Fibroblast of skin of left biceps (primary cell): ENCODE measurements at regions not wholly inside any gene's neighbourhood (a gene's known extent, or its start where the extent isn't known, plus 50 kb on each side); places are given as distances from the start of the nearest gene placed in this dataset.
"Not testable (repeated sequence)": the region's sequence is repeated elsewhere in the genome, so short reads cannot be mapped to it uniquely, and the experiment has no call there.

Source experiments
- DNase-seq, 2 experiments: peaks; one replicate each; pipeline ENCODE4 v3.0.0-alpha.2; 2013; ENCODE audit warnings: low read depth in 2 of 2

DNA sequence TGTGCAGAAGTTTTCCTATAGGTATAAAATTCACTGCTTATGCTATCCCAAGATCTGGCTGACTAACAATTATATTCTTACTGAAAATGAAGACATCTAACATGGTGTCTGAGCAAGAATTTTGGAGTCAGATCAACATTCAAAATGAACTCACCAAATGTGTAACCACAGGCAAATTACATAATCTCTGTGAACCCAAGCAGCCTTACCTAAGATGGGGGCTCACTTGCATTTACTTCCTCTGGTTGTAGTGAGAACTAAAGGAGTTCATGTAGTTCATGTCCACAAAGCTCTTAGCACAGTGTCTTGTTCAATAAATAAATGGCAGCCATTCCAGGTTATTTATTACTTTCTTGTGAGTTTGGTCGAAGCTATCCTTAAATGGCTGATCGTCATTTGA lies 163.9 kb upstream of the LCORL start:
- DNase-seq, result no peak

DNA sequence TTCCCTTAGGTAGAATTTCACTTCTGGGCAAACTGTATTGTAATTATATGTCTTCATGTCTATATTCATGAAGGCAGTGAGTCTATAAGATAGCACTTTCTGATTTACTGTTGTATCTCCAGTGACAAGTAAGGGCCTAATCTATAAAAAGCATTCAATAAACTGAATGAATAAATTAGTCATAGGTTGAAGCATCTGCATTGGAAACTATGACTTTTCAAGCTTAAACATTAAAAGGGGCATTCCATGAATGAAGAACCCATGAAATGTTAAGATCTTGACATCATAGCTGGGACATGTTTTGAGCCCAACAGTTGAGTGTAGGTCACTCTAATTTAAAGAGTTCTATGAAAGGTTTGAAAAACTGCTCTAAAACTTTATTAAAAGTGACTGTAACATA lies 159.3 kb upstream of the LCORL start:
- DNase-seq, result no peak

DNA sequence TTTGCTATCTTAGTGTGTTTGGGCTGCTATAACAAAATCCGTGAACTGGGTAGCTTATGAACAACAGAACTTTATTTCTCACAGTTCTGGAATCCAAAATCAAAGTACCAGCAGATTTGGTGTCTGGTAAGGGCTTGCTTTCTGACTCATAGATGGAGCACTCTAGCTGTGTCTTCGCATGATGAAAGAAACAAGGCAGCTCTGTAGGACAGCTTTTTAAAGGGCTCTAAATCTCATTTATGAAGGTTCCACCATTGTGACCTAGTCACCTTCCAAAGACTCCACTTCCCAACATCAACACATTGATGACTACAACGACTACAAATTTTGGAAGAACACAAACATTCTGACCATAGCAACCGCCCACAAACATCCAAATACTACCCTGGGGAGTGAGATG lies 158.6 kb upstream of the LCORL start:
- no peak for DNase-seq

DNA sequence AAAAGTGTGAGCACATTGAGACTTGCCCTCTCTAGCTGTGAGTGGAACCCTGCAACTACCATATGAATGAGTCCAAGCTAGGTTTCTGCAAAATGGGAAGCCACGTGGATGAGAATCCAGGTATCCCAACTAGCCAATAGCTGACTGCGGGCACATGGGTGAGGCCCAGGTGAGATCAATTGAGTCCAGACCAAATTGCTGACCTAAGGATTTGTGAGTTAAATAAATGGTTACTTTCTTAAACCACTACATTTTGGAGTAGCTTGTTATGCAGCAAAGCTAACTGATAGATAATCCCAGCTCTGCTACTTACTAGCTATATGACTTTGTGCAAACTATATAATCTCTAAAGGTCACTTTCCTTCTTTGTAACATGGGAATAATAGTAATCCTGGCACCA lies 150.3 kb upstream of the LCORL start:
- DNase-seq, result no peak

DNA sequence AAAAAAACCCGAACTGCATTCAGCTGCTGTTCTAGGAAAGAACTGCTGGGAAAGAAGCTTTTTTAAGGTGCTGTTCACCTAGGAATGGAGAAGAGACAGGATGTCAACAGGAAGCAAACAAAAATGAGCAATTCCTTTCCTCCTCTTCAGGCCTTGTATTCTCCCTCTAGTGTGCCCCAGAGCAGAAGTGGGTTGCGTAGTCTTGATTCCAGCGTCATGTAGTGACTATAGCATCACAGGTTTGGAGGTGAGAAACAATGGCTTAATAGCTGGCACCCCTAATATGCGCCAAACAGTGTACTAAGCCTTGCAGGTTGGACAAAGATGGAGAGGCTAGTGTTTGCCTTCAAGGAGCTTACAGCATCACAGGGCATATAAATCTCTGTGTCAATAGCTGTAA lies 146.3 kb upstream of the LCORL start:
- no peak for DNase-seq

DNA sequence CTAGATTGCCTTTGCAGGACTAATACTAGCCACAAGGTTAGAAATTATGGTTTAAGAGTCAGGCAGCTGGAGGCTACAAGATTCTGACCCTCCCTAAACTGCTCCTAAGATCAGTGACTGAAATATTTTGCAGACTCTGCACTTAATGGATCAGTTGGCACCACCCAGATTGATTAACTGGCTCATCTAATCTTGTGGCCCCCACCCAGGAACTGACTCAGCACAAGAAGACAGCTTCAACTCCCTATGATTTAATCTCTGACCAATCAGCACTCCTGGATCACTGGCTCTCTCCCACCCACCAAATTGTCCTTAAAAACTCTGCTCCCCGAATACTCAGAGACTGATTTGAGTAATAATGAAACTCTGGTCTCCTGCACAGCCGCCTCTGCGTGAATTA lies 145.4 kb upstream of the LCORL start:
- DNase-seq, result no peak

DNA sequence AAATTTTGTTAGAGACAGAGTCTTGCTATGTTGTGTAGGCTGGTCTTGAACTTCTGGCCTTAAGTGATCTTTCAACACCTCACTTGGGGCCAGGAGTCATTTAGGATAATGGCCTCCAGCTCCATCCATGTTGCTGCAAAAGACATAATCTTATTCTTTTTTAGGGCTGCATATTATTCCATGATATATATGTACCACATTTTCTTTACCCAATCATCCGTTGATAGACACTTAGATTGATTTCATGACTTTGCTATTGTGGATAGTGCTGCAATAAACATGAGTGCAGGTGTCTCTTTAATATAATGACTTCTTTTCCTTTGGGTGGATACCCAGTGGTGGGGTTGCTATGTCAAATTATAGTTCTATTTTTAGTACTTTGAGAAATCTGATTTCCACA lies 140.9 kb upstream of the LCORL start:
- no peak for DNase-seq

DNA sequence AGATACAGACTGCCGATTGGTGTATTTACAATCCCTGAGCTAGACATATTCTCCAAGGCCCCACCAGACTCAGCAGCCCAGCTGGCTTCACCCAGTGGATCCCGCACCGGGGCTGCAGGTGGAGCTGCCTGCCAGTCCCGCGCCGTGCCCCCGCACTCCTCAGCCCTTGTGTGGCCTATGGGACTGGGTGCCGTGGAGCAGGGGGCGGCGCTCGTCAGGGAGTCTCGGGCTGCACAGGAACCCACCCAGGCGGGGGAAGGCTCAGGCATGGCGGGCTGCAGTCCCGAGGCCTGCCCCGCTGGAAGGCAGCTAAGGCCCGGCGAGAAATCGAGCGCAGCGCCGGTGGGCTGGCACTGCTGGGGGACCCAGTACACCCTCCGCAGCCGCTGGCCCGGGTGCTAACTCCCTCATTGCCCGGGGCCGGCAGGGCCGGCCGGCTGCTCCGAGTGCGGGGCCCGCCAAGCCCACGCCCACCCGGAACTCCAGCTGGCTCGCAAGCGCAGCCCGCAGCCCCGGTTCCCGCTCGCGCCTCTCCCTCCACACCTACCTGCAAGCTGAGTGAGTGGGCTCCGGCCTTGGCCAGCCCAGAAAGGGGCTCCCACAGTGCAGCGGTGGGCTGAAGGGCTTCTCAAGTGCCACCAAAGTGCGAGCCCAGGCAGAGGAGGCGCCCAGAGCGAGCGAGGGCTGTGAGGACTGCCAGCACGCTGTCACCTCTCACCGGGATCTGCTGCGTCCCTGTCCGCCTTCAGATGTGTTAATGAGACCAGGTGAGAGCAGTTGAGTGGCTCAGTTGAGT lies 137.8 kb upstream of the LCORL start:
- DNase-seq, result not testable (repeated sequence)

DNA sequence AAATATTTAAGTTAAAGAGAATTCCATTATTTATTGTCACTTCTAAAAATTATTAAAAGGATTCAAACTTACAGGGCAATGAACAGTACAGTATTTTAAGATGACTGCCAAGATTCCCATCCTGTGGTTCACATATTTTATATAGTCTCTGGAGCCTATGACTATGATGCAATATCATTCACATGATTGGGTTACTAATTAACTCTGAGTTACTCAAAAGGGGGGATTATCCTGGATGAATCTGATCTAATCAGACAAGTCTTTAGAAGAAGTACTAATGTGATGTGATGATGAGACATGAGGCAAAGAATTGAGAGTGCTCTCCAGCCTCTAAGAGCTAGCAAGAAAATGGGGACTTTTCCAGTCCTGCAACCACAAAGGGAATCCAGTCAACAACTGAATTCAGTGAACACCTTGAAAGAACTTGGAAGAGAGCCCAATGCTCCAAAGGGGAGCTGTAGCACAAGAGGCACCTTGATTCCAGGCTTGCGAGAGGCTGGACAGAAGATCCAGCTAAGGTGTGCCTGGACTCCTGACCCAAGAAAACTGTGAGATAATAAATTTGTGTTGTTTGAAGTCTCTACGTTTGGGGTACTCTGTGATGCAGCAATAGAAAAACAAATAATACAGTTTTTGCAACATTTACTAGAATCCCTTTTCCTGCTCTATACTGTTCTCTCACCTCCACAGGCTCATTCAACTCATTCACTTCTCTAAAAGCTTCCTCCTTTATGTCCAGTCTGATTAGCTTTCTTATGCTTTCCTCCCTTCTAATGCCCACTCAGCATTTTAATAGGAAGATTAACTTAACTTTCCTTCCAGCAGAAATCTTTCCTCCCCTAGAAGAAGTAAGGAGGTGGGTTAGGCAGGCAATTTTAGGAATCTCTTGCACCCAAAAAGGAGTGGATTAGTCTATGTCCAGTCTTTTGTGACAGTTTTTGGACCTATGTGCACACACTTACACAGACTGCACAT lies 133.8 kb upstream of the LCORL start:
- no peak for DNase-seq

DNA sequence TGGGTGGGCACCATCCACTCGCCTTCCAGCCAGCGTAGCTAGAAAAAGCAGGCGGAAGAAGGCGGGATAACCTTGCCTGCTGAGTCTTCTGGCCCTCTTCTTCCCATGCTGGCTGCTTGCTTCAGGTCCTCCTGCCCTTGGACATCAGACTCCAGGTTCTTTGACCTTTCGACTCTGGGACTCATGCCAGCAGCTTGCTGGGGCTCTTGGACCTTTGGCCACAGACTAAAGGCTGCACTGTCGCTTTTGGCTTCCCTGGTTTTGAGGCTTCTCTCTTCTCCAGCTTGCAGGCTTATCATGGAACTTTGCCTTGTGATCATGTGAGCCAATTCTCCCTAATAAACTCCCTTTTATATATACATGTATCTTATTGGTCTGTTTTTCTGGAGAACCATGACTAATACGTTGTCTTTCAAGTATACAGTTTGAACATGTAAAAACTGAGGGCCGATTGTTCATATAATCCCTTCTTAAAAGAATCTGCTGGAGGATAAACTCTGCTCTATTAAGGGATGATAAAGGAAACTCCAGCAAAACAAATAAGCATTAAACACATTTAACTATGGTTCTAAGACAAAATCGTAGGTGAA lies 116.6 kb upstream of the LCORL start:
- DNase-seq, result no peak

DNA sequence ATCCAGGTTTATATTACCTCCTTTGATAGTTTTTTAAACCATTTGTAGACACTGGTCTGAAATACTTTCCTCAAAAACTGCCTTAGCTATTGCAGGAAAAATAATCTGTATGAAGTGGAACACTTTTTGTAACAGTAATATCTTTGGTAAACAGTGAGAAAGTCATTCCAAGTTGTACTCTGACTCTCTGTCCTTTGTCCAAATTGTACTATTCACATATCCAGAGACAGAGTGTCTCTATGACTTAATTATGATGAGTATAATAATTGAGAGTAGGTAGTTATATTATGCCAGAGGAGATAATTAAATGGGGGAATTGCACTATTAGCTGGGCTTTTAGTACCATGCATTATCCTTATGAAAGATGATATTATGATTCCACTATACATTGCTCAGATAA lies 112.6 kb upstream of the LCORL start:
- DNase-seq, result no peak

DNA sequence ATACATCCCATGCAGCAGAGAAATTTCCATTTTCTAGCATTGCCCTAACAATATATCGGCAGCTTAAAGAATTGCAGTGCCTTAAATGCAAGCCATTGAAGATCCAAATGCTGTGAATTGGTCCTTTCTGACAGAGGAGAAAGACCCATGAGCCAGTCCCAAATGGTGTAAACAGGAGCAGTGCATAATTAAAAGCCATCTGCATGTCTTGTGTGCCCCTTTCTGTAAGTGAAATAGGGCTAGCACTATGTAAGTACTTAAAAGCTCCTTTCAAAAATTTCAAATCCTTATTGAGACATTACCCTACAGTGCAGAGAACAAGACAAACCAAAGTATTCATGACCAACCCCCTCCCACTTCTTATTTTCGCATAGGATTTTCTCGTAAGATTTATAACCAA lies 108.7 kb upstream of the LCORL start:
- no peak for DNase-seq

DNA sequence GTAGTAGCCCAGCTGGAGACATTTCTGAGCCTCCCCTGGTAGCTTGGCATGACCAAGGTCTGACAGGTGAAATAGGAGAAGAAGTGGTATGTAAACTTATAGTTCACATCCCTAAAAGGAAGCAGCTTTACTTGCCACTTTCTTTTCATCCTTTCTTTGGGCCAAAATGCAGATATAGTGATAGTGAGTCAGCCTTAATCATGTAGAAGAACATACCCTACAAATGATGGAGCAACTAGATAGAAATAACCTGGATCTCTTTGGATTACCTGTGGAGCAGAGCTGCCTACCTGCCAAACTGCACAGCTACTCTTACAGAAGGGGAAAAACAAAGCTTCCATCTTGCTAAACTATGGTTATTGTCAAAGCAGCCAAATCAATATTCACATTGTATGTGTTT lies 106.7 kb upstream of the LCORL start:
- no peak for DNase-seq

DNA sequence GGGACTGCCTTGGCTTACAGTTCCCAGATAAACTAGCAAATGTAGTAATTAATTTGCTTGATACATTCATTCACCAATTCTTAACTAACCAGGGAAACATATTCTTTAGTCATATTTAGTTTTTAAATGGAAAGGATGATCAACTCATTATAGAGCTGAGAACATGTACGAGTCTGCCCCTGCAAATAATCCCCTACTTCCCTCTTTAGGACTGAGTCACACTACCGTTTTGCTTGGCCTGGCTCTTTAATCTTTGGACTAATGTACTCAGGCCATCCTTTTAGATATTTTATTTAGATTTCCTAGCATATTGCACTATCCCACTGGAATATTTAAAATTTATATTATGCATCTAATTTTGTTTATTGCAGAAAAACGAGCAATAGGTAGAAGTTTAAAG lies 105.5 kb upstream of the LCORL start:
- no peak for DNase-seq

DNA sequence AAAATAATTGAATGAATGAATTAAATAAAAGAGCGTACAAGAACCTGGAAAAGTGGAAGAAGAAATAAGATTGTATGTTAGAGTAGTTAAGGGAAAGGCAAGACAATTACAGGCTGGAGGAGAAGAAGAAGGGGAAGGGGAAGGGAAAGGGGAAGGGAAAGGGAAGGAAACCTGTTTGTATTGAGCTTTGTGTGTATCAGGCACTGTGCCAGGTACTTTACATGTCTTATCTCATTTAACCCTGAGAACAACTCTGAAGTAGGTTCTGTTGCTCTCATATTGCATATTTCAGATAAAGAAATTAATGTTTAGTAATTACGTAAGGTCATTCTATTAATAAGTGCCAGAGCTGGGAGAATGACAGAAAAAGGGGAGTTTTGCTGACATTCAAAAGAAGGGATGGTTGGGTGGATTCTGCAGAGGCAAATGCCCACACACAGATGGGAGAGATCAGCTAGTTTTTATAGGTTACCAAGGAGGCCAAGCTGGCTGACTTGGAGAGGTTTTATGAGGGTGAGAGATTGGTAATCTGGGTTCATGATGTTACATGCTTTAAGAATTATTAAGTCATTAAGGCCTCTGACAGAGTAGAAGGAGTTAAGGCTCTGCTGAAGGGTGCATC lies 92.3 kb upstream of the LCORL start:
- DNase-seq, result no peak

DNA sequence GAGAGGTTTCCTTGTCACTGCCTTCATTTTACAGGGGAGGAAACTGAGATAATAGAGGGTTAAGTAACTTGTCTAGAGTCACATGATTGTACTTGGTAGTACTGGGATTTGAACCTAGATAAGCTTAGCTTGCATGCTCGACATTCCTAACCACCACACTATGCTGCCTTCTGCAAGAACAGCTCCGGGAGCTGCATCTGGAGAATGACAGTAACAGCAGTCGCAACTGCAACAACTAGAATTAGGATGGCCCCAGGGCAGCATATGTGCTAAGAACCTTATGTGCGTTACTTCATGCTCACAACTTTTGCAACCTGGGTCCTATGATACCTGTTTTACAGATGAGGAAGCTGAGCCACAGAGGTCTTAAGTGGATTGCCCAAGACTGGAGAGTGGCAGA lies 89.5 kb upstream of the LCORL start:
- no peak for DNase-seq

DNA sequence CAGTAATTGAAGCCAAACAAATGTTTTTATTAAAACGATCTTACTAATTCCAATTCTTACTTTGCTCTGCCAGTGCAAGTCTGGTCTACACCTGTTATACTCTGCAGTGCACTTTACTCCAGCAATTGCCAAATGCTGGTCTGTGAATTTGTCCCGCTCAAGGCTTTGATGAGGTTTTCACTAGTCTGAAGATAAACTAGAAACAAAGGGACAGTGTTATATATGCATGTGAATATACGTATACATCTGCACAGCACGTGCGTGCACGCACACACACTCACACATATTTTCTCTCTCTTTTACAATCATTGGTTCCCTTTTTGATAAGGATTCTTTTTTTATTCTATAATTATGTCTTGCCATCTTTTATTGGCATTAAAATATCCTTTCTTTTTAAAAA lies 88.5 kb upstream of the LCORL start:
- no peak for DNase-seq

DNA sequence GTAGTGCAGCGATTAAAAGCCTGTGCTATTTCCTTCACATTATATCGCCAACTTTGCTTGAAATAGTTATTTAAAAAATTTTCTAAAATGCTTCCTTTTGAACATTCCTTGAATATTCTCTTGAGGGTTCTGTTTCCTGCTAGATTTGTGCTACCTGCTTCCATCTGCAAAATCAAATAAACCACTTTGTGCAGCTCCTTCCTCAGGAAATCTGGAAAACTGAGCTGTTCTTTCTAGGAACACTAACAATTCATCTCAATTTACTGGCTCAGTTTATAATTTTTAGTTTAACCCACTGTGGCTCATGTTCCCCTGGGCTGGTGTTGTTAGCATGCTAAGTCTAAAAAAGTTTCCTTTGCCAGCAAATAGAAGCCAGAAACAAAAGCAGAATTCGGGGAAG lies 88.1 kb upstream of the LCORL start:
- DNase-seq, result no peak

DNA sequence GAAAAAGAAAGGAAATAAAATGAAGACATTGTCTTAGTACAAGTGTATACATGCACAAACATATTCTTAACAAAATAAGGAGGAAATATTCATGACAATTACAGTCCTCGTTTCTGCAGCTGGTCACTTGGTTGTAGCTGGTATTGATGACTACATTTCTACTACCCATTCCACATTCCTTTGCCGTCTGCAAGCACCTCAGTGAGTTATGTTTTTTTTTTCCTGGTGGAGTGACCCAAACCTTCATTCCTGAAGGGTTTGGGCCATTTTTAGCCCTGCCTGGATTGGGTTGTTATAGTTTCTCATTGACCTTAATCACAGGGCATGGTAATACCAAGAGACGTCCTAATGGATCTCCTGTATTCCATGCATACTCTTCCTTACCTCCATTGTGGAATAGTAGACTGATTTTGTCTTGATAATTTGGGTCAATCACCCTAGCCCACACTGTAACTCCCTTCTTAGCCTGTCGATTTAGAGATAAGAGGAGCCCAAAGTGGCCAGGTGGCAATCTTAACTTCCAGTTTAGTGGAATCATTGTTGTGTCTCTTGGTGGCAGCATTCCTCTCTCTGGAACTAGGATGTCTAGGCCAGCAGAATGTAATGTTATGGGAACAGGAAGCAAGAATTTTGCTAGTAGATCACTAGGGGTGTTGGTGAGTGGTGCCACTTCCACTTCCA lies 86.4 kb upstream of the LCORL start:
- DNase-seq, result not testable (repeated sequence)

DNA sequence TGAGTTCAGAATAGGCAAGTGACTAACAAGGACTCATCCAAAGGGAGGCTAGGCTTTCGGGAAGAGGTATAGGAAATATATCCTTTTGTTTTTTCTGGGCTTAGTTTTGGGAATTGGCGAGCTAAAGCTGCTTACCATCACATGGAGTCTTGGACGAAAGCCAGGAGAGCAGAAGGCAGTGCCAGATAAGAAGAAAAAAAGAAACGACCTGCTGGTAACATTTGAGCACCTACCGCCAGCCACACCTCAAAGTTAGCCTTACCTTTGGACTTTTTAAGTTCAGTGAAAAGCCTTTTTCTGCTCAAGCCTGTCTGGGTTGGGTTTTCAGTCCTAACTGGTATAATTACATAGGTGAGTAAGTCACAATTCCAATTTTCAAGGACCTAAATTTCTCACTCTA lies 85.1 kb upstream of the LCORL start:
- DNase-seq, result no peak
